CD4-positive, alpha-beta T cell treated with Interleukin-10 for 1 hour (primary cell): ENCODE measurements at regions not wholly inside any gene's neighbourhood (a gene's known extent, or its start where the extent isn't known, plus 50 kb on each side); places are given as distances from the start of the nearest gene placed in this dataset.

Experiments
- DNase-seq: peaks from one replicate; pipeline ENCODE4 v3.0.0-alpha.2; 2020

DNA sequence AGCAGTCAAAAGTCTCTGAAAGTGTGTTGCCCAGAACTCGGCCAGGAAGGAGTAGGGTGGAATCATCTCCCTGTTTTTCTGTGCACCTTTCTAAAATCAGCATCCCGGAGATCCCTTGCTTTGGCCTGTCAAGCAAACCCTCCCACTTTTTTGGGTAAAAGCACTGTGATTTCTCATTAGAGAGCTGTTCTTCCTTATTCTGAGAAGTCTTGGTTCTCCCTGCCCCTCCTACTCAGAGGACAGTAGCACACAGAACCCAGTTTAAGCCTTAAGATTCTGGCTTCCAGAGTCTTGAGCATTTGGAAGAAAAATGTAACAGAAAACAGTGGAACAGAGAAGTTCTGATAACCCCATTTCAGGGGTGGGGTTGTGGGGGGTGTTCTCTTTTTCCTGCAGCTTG lies 52.6 kb upstream of the KATNAL1 start:
- DNase-seq, result no peak

- no peak for DNase-seq
Measured at GRCh38 chr13:30360586-30360985, 53.2 kb upstream of the KATNAL1 start.

GRCh38 chr13:30362005-30362788 lies 54.8 kb upstream of the KATNAL1 start:
- DNase-seq, result no peak

- no peak for DNase-seq
Measured at GRCh38 chr13:30362869-30363268, 55.5 kb upstream of the KATNAL1 start.

DNA sequence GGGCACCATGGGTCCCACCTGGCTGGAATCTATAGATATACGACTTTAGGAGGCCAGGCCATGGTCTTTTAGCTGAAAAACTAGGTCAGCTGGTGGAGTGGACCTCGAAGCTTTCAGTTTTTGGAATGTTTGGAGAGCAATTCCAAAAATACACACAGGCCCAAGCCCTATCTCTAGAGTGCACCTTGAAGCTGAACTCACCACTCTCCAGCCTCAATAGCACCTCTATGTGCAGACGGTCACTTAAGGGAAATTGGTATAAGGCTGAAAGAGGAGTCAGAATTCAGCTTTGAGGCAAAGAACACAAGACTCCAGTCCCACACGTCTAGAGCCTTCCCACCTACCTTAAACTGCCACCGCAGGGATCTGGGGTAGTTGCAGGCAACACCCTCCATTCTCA lies 56.4 kb upstream of the KATNAL1 start:
- no peak for DNase-seq

DNA sequence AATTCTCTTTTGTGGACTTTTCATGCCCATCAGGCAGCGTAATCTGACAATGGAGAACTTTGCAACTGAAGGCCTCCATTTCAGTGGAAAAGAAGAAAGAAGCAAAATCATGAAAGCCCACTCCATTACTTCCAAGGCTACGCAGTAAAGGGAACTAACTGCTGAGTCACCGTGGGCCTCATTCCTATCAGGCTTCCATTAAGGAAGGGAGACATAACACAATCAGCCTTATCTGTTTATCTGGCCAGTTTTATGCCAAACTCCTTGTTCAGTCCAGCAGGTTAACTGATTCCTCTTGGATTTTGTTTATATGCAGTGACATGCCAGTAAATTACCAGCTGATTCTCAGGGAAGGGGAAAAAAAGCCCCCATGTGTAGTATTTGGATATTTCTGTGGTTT lies 56.8 kb upstream of the KATNAL1 start:
- DNase-seq, result no peak

DNA sequence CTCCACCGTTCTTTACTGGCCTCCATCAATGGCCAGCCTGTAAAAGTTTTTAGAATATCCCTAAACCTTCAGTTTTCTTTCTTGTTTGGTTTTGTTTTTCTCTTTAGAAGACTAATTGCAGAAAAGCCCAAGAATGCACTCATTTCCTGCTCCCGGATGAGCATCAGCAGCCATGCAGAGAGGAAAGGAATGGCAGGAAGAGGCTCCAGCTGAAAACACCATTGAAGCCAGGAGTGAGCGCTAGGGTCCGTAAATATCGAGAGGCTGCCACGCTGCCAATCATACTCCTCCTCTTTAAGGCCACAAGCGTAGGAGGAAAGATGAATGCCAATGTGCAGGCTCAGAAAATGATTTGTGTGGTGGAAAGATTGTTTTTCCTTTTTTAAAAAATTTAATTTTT lies 57.4 kb upstream of the UBE2L5 start:
- DNase-seq, result no peak

- no peak for DNase-seq
Measured at GRCh38 chr13:30366088-30366487, 56.2 kb upstream of the UBE2L5 start.

DNA sequence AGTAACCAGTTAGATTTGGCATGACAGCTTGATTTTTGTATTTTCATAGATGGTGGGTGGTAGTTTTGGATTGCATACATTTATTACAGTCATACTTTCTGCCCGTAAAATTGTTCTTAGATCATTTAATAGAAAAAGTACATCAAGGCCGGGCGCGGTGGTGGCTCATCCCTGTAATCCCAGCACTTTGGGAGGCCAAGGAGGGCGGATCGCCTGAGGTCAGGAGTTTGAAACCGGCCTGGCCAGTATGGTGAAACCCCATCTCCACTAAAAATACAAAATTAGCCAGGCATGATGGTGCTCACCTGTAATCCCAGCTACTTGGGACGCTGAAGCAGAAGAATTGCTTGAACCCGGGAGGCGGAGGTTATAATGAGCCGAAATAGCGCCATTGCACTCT lies 55.0 kb upstream of the UBE2L5 start:
- DNase-seq, result no peak

DNA sequence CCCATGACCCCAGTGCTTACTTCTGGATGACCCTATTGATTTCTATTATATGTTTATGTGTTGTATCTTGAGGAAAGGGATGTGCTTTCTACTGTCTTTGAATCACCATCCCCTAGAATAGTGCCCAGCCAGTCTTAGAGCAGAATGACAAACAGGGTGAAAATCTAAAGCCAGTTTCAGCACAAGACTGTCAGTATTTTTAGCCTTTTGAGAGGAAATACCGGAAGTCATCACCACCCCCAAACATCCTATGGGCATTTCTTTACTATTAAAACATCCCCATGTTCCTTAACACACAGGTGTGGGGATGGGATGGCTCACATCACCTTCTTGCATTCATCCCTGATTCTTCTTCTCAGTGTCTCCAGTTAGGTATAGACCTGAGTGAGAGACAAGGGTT lies 52.1 kb upstream of the UBE2L5 start:
- no peak for DNase-seq

DNA sequence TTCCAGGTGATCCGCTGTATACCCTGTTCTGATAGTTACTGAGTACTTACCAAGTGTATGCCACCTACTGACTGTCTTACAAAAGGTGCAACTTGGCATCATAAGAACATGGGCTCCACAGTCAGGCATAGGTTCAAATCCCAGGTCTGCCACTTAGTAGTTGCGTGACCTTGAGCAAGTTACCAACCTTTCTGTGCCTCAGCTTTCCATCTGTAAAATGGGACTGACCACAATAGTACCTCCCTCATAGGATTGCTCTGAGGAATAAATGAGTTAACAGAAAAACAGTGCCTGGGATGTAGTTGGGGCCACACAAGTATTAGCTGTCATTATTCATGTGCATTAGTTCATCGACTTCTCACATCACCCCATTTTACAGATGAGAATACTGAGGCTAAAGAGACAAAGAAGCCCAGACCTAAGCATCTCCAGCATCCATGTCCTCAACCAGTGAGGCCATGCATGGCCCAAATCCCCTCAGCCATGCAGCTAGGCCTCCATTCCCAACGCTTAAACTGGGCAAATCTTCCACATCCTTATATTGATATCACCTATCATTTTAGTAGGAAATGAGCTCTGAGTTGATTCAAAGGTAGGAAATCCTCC lies 51.3 kb upstream of the UBE2L5 start:
- DNase-seq, result no peak

DNA sequence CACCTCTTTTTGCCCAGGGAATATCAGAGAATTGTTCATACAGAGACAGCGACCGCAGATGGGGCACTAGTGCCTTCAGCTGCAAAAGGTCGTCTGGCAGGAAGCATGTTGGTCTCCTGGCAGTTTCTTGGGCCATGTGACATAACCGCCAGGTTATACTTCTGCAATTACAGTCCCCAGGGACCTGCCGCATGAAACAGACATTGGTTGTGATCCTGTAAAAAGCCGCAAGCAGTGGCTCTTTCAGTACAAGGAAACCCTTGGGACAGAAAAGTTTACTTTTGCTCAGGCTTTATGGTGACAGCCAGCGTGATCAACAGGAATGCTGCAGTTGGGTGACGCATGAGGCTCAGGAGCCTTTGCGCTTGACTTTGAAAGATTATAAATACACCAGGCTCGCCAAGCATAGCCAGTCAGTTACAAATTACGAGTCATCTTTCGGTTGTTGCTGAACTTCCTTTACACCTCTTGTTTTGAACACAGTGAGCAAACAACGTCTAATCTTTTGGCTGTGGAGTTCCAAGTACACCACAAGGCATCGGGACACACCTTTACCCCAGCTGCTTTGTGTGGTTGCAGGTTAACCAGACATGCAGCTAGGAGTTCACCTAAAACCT lies 50.5 kb upstream of the UBE2L5 start:
- peak; percentile 80 for DNase-seq
